SU-DHL-6 (cell line): ENCODE measurements at regions not wholly inside any gene's neighbourhood (a gene's known extent, or its start where the extent isn't known, plus 50 kb on each side); places are given as distances from the start of the nearest gene placed in this dataset.

Experiments used
- H2AFZ ChIP-seq: fragments of 200-600 bp; sonication (generic); 2 replicates; pipeline ENCODE4 v1.6.1; 2014; ENCODE audit warnings: low read depth, mild to moderate bottlenecking, moderate library complexity, mixed read lengths, antibody characterized with exemption, low read length; ENCODE audit not compliant: severe bottlenecking
- H3F3A ChIP-seq: fragments of 200-600 bp; shearing (Covaris generic); 2 replicates; pipeline ENCODE4 v1.6.0; 2016; ENCODE audit warnings: antibody characterized with exemption, mild to moderate bottlenecking; ENCODE audit not compliant: insufficient read depth
- H3K27ac ChIP-seq: fragments of 200-600 bp; sonication (generic); 2 replicates; pipeline ENCODE4 v1.5.1; 2016; ENCODE audit warnings: low read depth, mild to moderate bottlenecking, low read length, moderate library complexity, mixed read lengths
- H3K27me3 ChIP-seq: fragments of 200-600 bp; sonication (generic), shearing (Covaris generic); 2 replicates; pipeline ENCODE4 v1.6.0; 2014; ENCODE audit warnings: mild to moderate bottlenecking, low read length
- H3K36me3 ChIP-seq: fragments of 200-600 bp; sonication (generic); 2 replicates; pipeline ENCODE4 v1.6.1; 2014; ENCODE audit warnings: mild to moderate bottlenecking, low read length, mixed read lengths
- H3K4me2 ChIP-seq: fragments of 300-600, 200-600 bp; shearing (Covaris generic), sonication (generic); 2 replicates; pipeline ENCODE4 v1.6.0; 2014; ENCODE audit warnings: low read length, low read depth, mild to moderate bottlenecking; ENCODE audit not compliant: poor library complexity, severe bottlenecking
- H3K4me3 ChIP-seq: fragments of 200-600 bp; sonication (generic); 2 replicates; pipeline ENCODE4 v1.5.1; 2014; ENCODE audit warnings: antibody characterized with exemption, low read length, mild to moderate bottlenecking, mixed read lengths; ENCODE audit not compliant: insufficient read depth, poor library complexity, severe bottlenecking
- H3K79me2 ChIP-seq: fragments of 200-600 bp; sonication (generic); 2 replicates; pipeline ENCODE4 v1.6.1; 2014; ENCODE audit warnings: mild to moderate bottlenecking, low read length, moderate library complexity; ENCODE audit not compliant: insufficient read depth
- H3K9ac ChIP-seq: fragments of 200-600 bp; sonication (generic); 2 replicates; pipeline ENCODE4 v1.7.0; 2014; ENCODE audit warnings: mild to moderate bottlenecking, low read length
- H3K9me2 ChIP-seq: fragments of 200-600 bp; sonication (generic); replicated peaks from 2 replicates; pipeline ENCODE4 v1.6.1; 2014; ENCODE audit warnings: low read length; ENCODE audit not compliant: insufficient read depth
- H3K9me3 ChIP-seq: fragments of 200-600 bp; sonication (generic); 2 replicates; pipeline ENCODE4 v1.6.1; 2014; ENCODE audit warnings: low read length, mixed read lengths; ENCODE audit not compliant: insufficient read depth
- H4K20me1 ChIP-seq: fragments of 200-600 bp; sonication (generic); 2 replicates; pipeline ENCODE4 v1.6.1; 2014; ENCODE audit warnings: low read depth, mild to moderate bottlenecking, antibody characterized with exemption, low read length, moderate library complexity, mixed read lengths
- CTCF ChIP-seq: fragments of 200-600 bp; sonication (generic); IDR thresholded peaks from one replicate; pipeline ENCODE4 v1.5.1; 2017; ENCODE audit warnings: antibody characterized with exemption, mild to moderate bottlenecking, low read length, moderate library complexity; ENCODE audit not compliant: insufficient read depth, poor library complexity, severe bottlenecking
- EZH2phosphoT487 ChIP-seq: fragments of 200-600 bp; sonication (generic), shearing (Covaris generic); conservative IDR thresholded peaks from 2 replicates; pipeline ENCODE4 v1.6.1; 2018; ENCODE audit warnings: mild to moderate bottlenecking, antibody characterized with exemption, low read length, moderate library complexity, mixed read lengths

GRCh38 chr6:119484598-119484997 is 135.0 kb upstream of the MAN1A1 start:
- H3F3A ChIP-seq, result no peaks in the 10 kb centered on the region
- no peaks in the 10 kb centered on the region for H3K79me2 ChIP-seq
- no peaks in the 10 kb centered on the region for H4K20me1 ChIP-seq
- no peaks in the 10 kb centered on the region for H3K27me3 ChIP-seq
- no peak overlapping the region for H3K4me3 ChIP-seq
- H3K27ac ChIP-seq, result no peak overlapping the region
- no peak overlapping the region for H2AFZ ChIP-seq
- no peak overlapping the region for H3K9ac ChIP-seq
- H3K36me3 ChIP-seq, result no peaks in the 10 kb centered on the region
- H3K9me3 ChIP-seq, result no peaks in the 10 kb centered on the region
- TF ChIP-seq EZH2phosphoT487, result no peak
- no peak for TF ChIP-seq CTCF
- H3K9me2 ChIP-seq, result no peaks in the 10 kb centered on the region
- no peak overlapping the region for H3K4me2 ChIP-seq

- H3K9me2 ChIP-seq, result no peaks in the 10 kb centered on the region
- no peak overlapping the region for H2AFZ ChIP-seq
- H3K79me2 ChIP-seq, result no peaks in the 10 kb centered on the region
- no peak overlapping the region for H3K9ac ChIP-seq
- H3K4me2 ChIP-seq, result no peak overlapping the region
- no peaks in the 10 kb centered on the region for H3K36me3 ChIP-seq
- H4K20me1 ChIP-seq, result no peaks in the 10 kb centered on the region
- no peaks in the 10 kb centered on the region for H3K9me3 ChIP-seq
- no peak overlapping the region for H3K27ac ChIP-seq
- H3K27me3 ChIP-seq, result no peaks in the 10 kb centered on the region
- H3K4me3 ChIP-seq, result no peak overlapping the region
- H3F3A ChIP-seq, result no peaks in the 10 kb centered on the region
- no peak for TF ChIP-seq CTCF
- no peak for TF ChIP-seq EZH2phosphoT487
These were observed 134.3 kb upstream of the MAN1A1 start for GRCh38 chr6:119483908-119484307.

GRCh38 chr6:119482850-119483285 is 133.3 kb upstream of the MAN1A1 start:
- no peaks in the 10 kb centered on the region for H3K9me3 ChIP-seq
- no peak overlapping the region for H3K4me3 ChIP-seq
- no peak overlapping the region for H2AFZ ChIP-seq
- no peak for TF ChIP-seq CTCF
- no peak for TF ChIP-seq EZH2phosphoT487
- H3K4me2 ChIP-seq, result no peak overlapping the region
- H3K27ac ChIP-seq, result no peak overlapping the region
- no peaks in the 10 kb centered on the region for H3K79me2 ChIP-seq
- no peaks in the 10 kb centered on the region for H3K27me3 ChIP-seq
- H3K36me3 ChIP-seq, result no peaks in the 10 kb centered on the region
- H3K9ac ChIP-seq, result no peak overlapping the region
- no peaks in the 10 kb centered on the region for H3F3A ChIP-seq
- no peaks in the 10 kb centered on the region for H4K20me1 ChIP-seq
- no peaks in the 10 kb centered on the region for H3K9me2 ChIP-seq
